G401 (cell line): ENCODE measurements at regions not wholly inside any gene's neighbourhood (a gene's known extent, or its start where the extent isn't known, plus 50 kb on each side); places are given as distances from the start of the nearest gene placed in this dataset.

Source experiments
- DNase-seq: peaks from one replicate; pipeline ENCODE4 v3.0.0-alpha.2; 2015; ENCODE audit warnings: low spot score
- in situ Hi-C: cut with HindIII; loops from 2 replicates; pipeline ENCODE4 v1.10.0; 2016; ENCODE audit warnings: low sequenced_read_pairs, mixed read lengths

- in situ Hi-C loops, result no loop called here
- DNase-seq, result no peak
Observed at GRCh38 chr5:62720031-62720441, 141.4 kb downstream of the LRRC70 start.

GRCh38 chr5:62719061-62719720 is 140.6 kb downstream of the LRRC70 start:
- DNase-seq, result no peak
- in situ Hi-C loops, result no loop called here

- DNase-seq, result no peak
- in situ Hi-C loops, result no loop called here
Observed at GRCh38 chr5:62718324-62718723, 139.7 kb downstream of the LRRC70 start.

- in situ Hi-C loops, result no loop called here
- DNase-seq, result no peak
Observed at GRCh38 chr5:62717301-62717933, 138.8 kb downstream of the LRRC70 start.

- in situ Hi-C loops, result no loop called here
- DNase-seq, result no peak
Observed at GRCh38 chr5:62714296-62714695, 135.7 kb downstream of the LRRC70 start.

GRCh38 chr5:62708481-62709325 is 130.1 kb downstream of the LRRC70 start:
- no peak for DNase-seq
- in situ Hi-C loops, result no loop called here

GRCh38 chr5:62707563-62707962 is 128.9 kb downstream of the LRRC70 start:
- DNase-seq, result no peak
- in situ Hi-C loops, result no loop called here

- in situ Hi-C loops, result no loop called here
- DNase-seq, result no peak
Observed at GRCh38 chr5:62707131-62707530, 128.5 kb downstream of the LRRC70 start.

- DNase-seq, result no peak
- in situ Hi-C loops, result no loop called here
Observed at GRCh38 chr5:62705022-62705421, 126.4 kb downstream of the LRRC70 start.

GRCh38 chr5:62702126-62702525 is 123.5 kb downstream of the LRRC70 start:
- no peak for DNase-seq
- in situ Hi-C loops, result no loop called here

- DNase-seq, result no peak
- in situ Hi-C loops, result no loop called here
Observed at GRCh38 chr5:62701036-62701435, 122.4 kb downstream of the LRRC70 start.

GRCh38 chr5:62698756-62699155 is 120.1 kb downstream of the LRRC70 start:
- no peak for DNase-seq
- in situ Hi-C loops, result no loop called here

GRCh38 chr5:62695274-62695673 is 116.7 kb downstream of the LRRC70 start:
- no peak for DNase-seq
- in situ Hi-C loops, result no loop called here

- no peak for DNase-seq
- in situ Hi-C loops, result no loop called here
Observed at GRCh38 chr5:62692946-62693713, 114.5 kb downstream of the LRRC70 start.

GRCh38 chr5:62691946-62692345 is 113.3 kb downstream of the LRRC70 start:
- in situ Hi-C loops, result no loop called here
- no peak for DNase-seq

- in situ Hi-C loops, result no loop called here
- DNase-seq, result no peak
Observed at GRCh38 chr5:62690421-62690820, 111.8 kb downstream of the LRRC70 start.

- no peak for DNase-seq
- in situ Hi-C loops, result no loop called here
Observed at GRCh38 chr5:62689599-62690368, 111.2 kb downstream of the LRRC70 start.

- in situ Hi-C loops, result no loop called here
- no peak for DNase-seq
Observed at GRCh38 chr5:62686692-62687091, 108.1 kb downstream of the LRRC70 start.

GRCh38 chr5:62685221-62685620 is 106.6 kb downstream of the LRRC70 start:
- in situ Hi-C loops, result no loop called here

More at GRCh38 chr5:62685221-62685620, 106.6 kb downstream of the LRRC70 start:
- no peak for DNase-seq
